ENCODE measurements at regions not wholly inside any gene's neighbourhood (a gene's known extent, or its start where the extent isn't known, plus 50 kb on each side); places are given as distances from the start of the nearest gene placed in this dataset.

GRCh38 chr15:91385311-91385710, 285.3 kb downstream of the SV2B start:
- Histone ChIP-seq H2AFZ (replicated peaks) (no peak overlapping the region), H3K4me3 (no peak overlapping the region), H3K36me3 (no peaks in the 10 kb centered on the region), H3K4me1 (no peaks in the 10 kb centered on the region), H3K27me3 (no peaks in the 10 kb centered on the region), H3K9ac (no peak overlapping the region), H3K27ac (no peak overlapping the region), H3K79me2 (ENCODE audit: low read depth) (no peaks in the 10 kb centered on the region), H3F3A (ENCODE audit: low read depth) (no peaks in the 10 kb centered on the region), H4K20me1 (ENCODE audit: low read depth) (no peaks in the 10 kb centered on the region), H3K9me3 (ENCODE audit: low read depth) (no peaks in the 10 kb centered on the region), H3K4me2 (no peak overlapping the region)
- H3K9me3 Mint-ChIP-seq: peaks cover 7% of the 10 kb centered on the region
- H3K27me3 Mint-ChIP-seq (ENCODE audit: insufficient read depth, low read depth): no peaks in the 10 kb centered on the region
- no peak for DNase-seq (ENCODE audit: low spot score)
- no peak for TF ChIP-seq EZH2phosphoT487 (IDR thresholded peaks at IDR 0.05)
- TF ChIP-seq EZH2 (IDR thresholded peaks at IDR 0.05): no peak
- TF ChIP-seq, protein P1, sequence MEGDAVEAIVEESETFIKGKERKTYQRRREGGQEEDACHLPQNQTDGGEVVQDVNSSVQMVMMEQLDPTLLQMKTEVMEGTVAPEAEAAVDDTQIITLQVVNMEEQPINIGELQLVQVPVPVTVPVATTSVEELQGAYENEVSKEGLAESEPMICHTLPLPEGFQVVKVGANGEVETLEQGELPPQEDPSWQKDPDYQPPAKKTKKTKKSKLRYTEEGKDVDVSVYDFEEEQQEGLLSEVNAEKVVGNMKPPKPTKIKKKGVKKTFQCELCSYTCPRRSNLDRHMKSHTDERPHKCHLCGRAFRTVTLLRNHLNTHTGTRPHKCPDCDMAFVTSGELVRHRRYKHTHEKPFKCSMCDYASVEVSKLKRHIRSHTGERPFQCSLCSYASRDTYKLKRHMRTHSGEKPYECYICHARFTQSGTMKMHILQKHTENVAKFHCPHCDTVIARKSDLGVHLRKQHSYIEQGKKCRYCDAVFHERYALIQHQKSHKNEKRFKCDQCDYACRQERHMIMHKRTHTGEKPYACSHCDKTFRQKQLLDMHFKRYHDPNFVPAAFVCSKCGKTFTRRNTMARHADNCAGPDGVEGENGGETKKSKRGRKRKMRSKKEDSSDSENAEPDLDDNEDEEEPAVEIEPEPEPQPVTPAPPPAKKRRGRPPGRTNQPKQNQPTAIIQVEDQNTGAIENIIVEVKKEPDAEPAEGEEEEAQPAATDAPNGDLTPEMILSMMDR (IDR thresholded peaks at IDR 0.05): no peak
- peaks cover 17% of the 10 kb centered on the region for H3K4me1 Mint-ChIP-seq
- peak overlapping the region; percentile 73 for H3K27ac Mint-ChIP-seq
- no peak overlapping the region for H3K4me3 Mint-ChIP-seq
- no peaks in the 10 kb centered on the region for H3K36me3 Mint-ChIP-seq

DNA sequence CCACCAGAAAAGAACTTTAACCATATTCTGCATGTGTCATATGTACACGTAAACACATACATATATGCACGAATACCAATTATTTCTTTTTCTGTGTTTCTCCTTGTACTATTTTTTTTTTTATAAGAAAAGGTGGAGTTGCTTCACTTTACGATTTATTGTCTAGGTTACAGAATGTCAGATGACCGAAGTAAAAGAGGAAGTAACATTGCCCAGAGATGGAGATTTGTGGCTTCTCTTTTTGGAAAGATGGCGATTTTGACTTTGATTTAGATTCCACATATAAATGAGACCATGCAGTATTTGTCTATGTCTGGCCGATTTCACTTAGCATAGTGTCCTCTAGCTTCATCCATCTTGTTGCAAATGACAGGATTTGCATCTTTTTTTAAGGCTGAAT, 293.1 kb downstream of the SV2B start:
- Histone ChIP-seq H3K9me3 (ENCODE audit: low read depth) (peaks cover 14% of the 10 kb centered on the region), H3K9ac (no peak overlapping the region), H2AFZ (replicated peaks) (no peak overlapping the region), H3K36me3 (no peaks in the 10 kb centered on the region), H3K27ac (no peak overlapping the region), H3K4me3 (no peak overlapping the region), H3K4me1 (no peaks in the 10 kb centered on the region), H3F3A (ENCODE audit: low read depth) (no peaks in the 10 kb centered on the region), H4K20me1 (ENCODE audit: low read depth) (no peaks in the 10 kb centered on the region), H3K27me3 (no peaks in the 10 kb centered on the region), H3K4me2 (no peak overlapping the region), H3K79me2 (ENCODE audit: low read depth) (no peaks in the 10 kb centered on the region)
- H3K36me3 Mint-ChIP-seq: no peaks in the 10 kb centered on the region
- H3K4me3 Mint-ChIP-seq: no peak overlapping the region
- TF ChIP-seq EZH2phosphoT487 (IDR thresholded peaks at IDR 0.05): no peak
- no peak for TF ChIP-seq EZH2 (IDR thresholded peaks at IDR 0.05)
- TF ChIP-seq, protein P1 (IDR thresholded peaks at IDR 0.05): no peak
- H3K27ac Mint-ChIP-seq: no peak overlapping the region
- DNase-seq (ENCODE audit: low spot score): no peak
- H3K27me3 Mint-ChIP-seq (ENCODE audit: insufficient read depth, low read depth): no peaks in the 10 kb centered on the region
- H3K4me1 Mint-ChIP-seq: no peaks in the 10 kb centered on the region
- H3K9me3 Mint-ChIP-seq: peaks cover 17% of the 10 kb centered on the region

- Histone ChIP-seq H3K9ac (no peak overlapping the region), H2AFZ (replicated peaks) (no peak overlapping the region), H3K4me3 (no peak overlapping the region), H3K27me3 (no peaks in the 10 kb centered on the region), H3K36me3 (no peaks in the 10 kb centered on the region), H3F3A (ENCODE audit: low read depth) (no peaks in the 10 kb centered on the region), H3K9me3 (ENCODE audit: low read depth) (peaks cover 4% of the 10 kb centered on the region), H3K4me2 (no peak overlapping the region), H4K20me1 (ENCODE audit: low read depth) (no peaks in the 10 kb centered on the region), H3K27ac (no peak overlapping the region), H3K4me1 (no peaks in the 10 kb centered on the region), H3K79me2 (ENCODE audit: low read depth) (no peaks in the 10 kb centered on the region)
- TF ChIP-seq, protein P1 (IDR thresholded peaks at IDR 0.05): no peak
- no peak for TF ChIP-seq EZH2phosphoT487 (IDR thresholded peaks at IDR 0.05)
- TF ChIP-seq EZH2 (IDR thresholded peaks at IDR 0.05): no peak
- DNase-seq (ENCODE audit: low spot score): no peak
- Mint-ChIP-seq H3K27me3 (ENCODE audit: insufficient read depth, low read depth) (no peaks in the 10 kb centered on the region), H3K4me3 (no peak overlapping the region), H3K36me3 (no peaks in the 10 kb centered on the region), H3K9me3 (peaks cover 10% of the 10 kb centered on the region), H3K27ac (no peak overlapping the region), H3K4me1 (no peaks in the 10 kb centered on the region)
These were observed 300.4 kb downstream of the SV2B start for GRCh38 chr15:91400481-91400880.

Data from neural progenitor cell (in vitro differentiated cells).